ENCODE measurements at regions not wholly inside any gene's neighbourhood (a gene's known extent, or its start where the extent isn't known, plus 50 kb on each side); places are given as distances from the start of the nearest gene placed in this dataset.

- DNase-seq, result no peak
Measured at GRCh38 chr6:22401206-22401605, 104.4 kb upstream of the PRL start.

- DNase-seq, result no peak
Measured at GRCh38 chr6:22401932-22402331, 105.1 kb upstream of the PRL start.

GRCh38 chr6:22409486-22409885 is 112.7 kb upstream of the PRL start:
- DNase-seq, result no peak

- DNase-seq, result no peak
Measured at GRCh38 chr6:22411376-22412105, 114.7 kb upstream of the PRL start.

DNA sequence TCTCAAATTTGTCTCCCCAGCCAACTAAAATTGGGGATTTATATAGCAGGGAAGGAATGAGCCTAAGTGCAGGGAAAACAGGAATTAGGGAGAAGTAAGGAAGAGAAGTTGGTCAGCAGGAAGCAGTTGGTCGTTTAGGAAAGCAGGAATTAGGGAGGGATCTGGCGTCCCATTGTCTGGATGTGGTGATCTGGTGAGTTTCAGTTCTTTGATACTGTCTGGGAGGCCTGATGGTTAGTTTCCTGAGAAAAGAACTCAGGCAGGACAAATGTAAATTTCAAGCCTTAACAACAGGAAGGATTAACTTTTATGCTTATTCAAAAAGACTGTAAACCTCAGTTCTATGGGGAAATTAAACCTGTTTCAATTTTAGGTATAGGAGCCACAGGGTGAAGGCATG is 116.2 kb upstream of the PRL start:
- DNase-seq, result no peak

GRCh38 chr6:22413681-22414311 is 117.0 kb upstream of the PRL start:
- DNase-seq, result no peak

DNA sequence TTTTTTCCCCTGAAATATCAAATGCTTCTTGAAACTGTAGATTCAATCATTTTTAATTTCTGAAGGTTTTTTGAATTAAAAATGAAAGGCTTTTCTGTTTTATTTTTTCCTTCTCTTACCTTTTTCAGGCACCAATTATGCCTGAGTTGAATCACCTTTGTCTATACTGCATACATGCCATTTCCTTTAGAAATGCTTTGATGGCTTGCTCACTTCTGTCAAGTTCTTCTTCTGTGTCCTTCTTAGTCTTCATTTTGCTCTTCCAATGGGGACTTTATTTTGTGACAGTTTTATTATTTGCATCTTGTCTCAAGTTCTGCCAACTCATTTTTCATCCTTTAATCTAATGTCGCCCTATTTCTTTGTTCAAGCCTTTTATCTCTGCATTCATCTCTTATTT is 121.9 kb upstream of the PRL start:
- DNase-seq, result no peak

DNA sequence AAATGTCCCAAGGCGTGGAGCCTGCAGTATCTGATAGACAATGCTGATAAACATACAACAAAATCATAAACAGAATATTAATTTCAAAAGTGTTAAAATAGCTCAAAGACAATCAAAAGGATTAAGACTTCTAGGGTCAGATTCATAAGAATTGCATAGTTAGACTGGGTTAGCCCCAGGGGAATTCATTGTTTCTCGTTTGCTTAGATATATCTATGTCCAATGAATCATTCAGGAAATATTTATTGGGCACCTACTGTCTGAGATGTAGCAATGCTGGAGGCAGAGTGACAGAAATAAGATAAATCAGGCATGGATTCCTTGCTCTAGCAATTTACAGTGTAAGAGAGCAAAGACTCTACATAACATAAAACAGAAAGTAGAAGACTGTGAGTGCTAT is 124.4 kb upstream of the PRL start:
- DNase-seq, result no peak

GRCh38 chr6:22424196-22424595 is 127.4 kb upstream of the PRL start:
- DNase-seq, result no peak

GRCh38 chr6:22432060-22432459 is 135.2 kb upstream of the PRL start:
- no peak for DNase-seq

DNA sequence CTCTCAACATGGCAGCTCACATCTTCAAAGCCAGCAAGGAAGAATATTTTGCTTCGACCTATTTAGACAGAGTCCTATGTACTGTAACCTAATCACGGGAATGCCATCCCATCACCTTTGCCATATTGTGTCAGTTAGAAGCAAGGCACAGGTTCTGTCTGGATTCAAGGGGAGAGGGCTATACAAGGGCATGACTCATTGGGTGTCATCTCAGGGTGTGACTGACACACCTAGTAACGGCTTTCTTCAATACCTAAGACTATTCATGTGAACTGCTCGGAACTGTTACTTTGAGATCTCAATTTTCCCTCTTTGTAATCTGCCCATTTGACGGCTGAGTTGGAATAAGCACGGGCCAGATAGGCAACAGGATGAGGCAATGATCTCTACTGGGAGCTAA is 135.6 kb upstream of the HDGFL1 start:
- no peak for DNase-seq

GRCh38 chr6:22435151-22435550 is 134.2 kb upstream of the HDGFL1 start:
- DNase-seq, result no peak

DNA sequence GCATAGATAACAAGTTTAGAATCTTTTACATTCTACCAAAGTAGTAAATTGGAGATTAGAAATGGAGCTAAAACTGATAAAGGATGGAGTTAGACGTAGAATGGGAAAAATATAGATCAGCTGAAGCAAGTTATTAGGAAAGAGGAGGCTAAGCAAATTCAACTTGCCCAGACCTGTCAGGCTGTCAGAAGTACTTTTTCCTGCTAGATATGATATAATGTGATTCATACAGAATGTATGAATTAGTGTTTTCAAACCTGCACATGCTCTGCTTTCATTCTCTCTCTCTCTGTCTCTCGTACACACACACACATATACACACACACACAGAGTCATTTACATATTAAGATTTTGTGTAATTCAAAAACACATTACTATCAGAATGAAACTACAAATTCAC is 133.2 kb upstream of the HDGFL1 start:
- DNase-seq, result no peak

GRCh38 chr6:22437665-22438064 is 131.7 kb upstream of the HDGFL1 start:
- DNase-seq, result no peak

- DNase-seq, result no peak
Measured at GRCh38 chr6:22442826-22443225, 126.5 kb upstream of the HDGFL1 start.

GRCh38 chr6:22444330-22444729 is 125.0 kb upstream of the HDGFL1 start:
- DNase-seq, result no peak

DNA sequence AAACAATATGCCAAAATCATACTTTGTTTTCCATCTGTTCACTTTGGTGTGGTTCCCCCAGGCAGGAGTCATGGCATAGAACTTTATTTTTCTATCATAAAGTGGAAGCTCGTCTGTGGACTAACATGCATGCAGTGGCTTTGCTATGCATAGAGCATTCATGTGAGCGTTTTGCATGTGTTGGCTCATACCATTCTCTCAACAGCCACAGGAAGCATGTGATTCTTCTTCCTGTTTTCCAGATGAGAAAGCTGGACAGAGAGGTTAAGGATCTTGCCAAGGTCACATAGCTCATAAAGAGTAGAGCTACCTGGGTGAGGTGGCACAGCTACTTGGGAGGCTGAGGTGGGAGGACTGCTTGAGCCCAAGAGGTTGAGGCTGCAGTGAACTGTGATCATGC is 123.4 kb upstream of the HDGFL1 start:
- no peak for DNase-seq

- DNase-seq, result peak; percentile 14
Measured at GRCh38 chr6:22447249-22448196, 121.8 kb upstream of the HDGFL1 start.

GRCh38 chr6:22448291-22448711 is 121.1 kb upstream of the HDGFL1 start:
- DNase-seq, result no peak

GRCh38 chr6:22451962-22452361 is 117.4 kb upstream of the HDGFL1 start:
- no peak for DNase-seq

DNA sequence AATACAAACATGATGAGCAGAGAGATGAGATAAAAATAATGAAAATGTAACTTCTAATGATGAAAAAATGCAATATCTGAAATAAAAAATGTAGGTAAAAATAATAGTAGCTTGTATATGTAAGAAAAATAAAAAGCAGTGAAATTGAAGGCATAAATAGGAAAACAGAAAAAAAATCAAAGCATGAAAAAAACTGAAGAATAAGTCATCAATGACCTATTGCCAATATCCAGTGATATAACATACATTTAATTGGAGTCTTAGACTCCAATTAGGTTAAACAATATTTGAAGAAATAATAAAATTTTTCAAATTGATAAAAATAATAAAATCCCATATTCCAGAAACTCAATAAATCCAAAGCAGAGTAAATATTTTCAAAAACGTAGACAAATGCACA is 114.0 kb upstream of the HDGFL1 start:
- no peak for DNase-seq

GRCh38 chr6:22457996-22458395 is 111.4 kb upstream of the HDGFL1 start:
- DNase-seq, result no peak

DNA sequence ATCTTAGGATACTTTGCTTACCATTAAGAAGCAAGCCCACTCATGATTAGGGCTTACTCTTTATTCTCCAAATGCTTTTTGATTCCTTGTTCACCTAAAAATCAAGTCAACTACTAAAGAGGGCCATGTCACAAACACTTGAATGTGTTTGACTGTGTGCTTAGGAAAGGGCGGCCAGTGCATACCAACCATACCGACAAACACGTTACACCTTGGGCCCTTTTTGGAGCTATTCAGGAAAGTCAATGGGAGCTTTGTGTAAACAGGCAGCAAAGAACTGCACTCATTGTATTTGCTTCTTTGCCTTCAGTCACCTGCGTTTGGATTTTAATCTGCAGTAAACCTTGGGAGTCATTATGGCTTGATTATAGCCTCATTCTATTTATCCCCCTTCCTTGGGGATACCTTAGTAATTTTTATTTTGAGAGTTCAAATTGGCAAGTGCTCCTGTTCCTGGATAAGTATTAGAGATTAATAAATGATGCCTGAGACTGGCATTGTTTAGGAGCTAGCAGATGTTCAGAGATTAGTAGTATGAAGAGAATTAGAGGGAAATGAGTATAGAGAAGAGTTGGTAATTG is 102.6 kb upstream of the HDGFL1 start:
- peak; percentile 30 for DNase-seq

Measured in NCI-H1092 treated with DMSO at 0.1 percent for 48 hours (cell line).